Trophoblast cell (in vitro differentiated cells and primary cell): ENCODE measurements at regions not wholly inside any gene's neighbourhood (a gene's known extent, or its start where the extent isn't known, plus 50 kb on each side); places are given as distances from the start of the nearest gene placed in this dataset.

ENCODE experiments used
- DNase-seq, 2 donors: peaks; one replicate each; pipeline ENCODE4 v3.0.0-alpha.2; 2016
- H2AFZ ChIP-seq: 2 replicates; pipeline ENCODE4 v1.6.1; 2013; ENCODE audit warnings: low read length, moderate library complexity, mild to moderate bottlenecking; ENCODE audit not compliant: insufficient read depth, poor library complexity
- H2AK5ac ChIP-seq: 2 replicates; pipeline ENCODE4 v1.6.1; 2013; ENCODE audit warnings: mild to moderate bottlenecking, low read length
- H2BK120ac ChIP-seq: 2 replicates; pipeline ENCODE4 v1.6.1; 2013; ENCODE audit warnings: low read length, mild to moderate bottlenecking, moderate library complexity; ENCODE audit not compliant: insufficient read depth, poor library complexity
- H2BK12ac ChIP-seq: 2 replicates; pipeline ENCODE4 v1.6.1; 2013; ENCODE audit warnings: mild to moderate bottlenecking, low read length, moderate library complexity
- H2BK5ac ChIP-seq: 2 replicates; pipeline ENCODE4 v1.6.1; 2013; ENCODE audit warnings: low read length, low read depth, moderate library complexity, mild to moderate bottlenecking; ENCODE audit not compliant: poor library complexity
- H3K14ac ChIP-seq: 2 replicates; pipeline ENCODE4 v1.6.1; 2013; ENCODE audit warnings: mild to moderate bottlenecking, low read length
- H3K18ac ChIP-seq: 2 replicates; pipeline ENCODE4 v1.6.1; 2013; ENCODE audit warnings: mild to moderate bottlenecking, low read length
- H3K23ac ChIP-seq: 2 replicates; pipeline ENCODE4 v1.6.1; 2013; ENCODE audit warnings: low read length
- H3K27ac ChIP-seq: 2 replicates; pipeline ENCODE4 v1.5.1; 2013; ENCODE audit warnings: low read depth, mild to moderate bottlenecking, inconsistent platforms, low read length, moderate library complexity
- H3K27me3 ChIP-seq: 2 replicates; pipeline ENCODE4 v1.6.1; 2013; ENCODE audit warnings: inconsistent platforms, mild to moderate bottlenecking, low read length, moderate library complexity; ENCODE audit not compliant: insufficient read depth
- H3K36me3 ChIP-seq, 2 experiments: 1 replicate in 1 of 2; 2 replicates in 1 of 2; pipeline ENCODE4 v1.6.1; 2013; ENCODE audit warnings: low read length in 2 of 2, mild to moderate bottlenecking in 2 of 2, moderate library complexity in 1 of 2; ENCODE audit not compliant: insufficient read depth in 2 of 2, control insufficient read depth in 1 of 2
- H3K4ac ChIP-seq: 2 replicates; pipeline ENCODE4 v1.6.1; 2013; ENCODE audit warnings: low read depth, mild to moderate bottlenecking, low read length, moderate library complexity
- H3K4me1 ChIP-seq, 2 experiments: 1 replicate in 1 of 2; 2 replicates in 1 of 2; pipeline ENCODE4 v1.6.1; 2013; ENCODE audit warnings: low read length in 2 of 2, mild to moderate bottlenecking in 2 of 2, moderate library complexity in 1 of 2; ENCODE audit not compliant: insufficient read depth in 2 of 2, control insufficient read depth in 1 of 2
- H3K4me2 ChIP-seq: 2 replicates; pipeline ENCODE4 v1.6.1; 2013; ENCODE audit warnings: inconsistent platforms, mild to moderate bottlenecking, low read length, moderate library complexity
- H3K4me3 ChIP-seq: 2 replicates; pipeline ENCODE4 v1.5.1; 2013; ENCODE audit warnings: mild to moderate bottlenecking, low read depth, low read length, inconsistent platforms
- H3K79me1 ChIP-seq: one replicate; pipeline ENCODE4 v1.6.1; 2013; ENCODE audit warnings: low read length
- H3K79me2 ChIP-seq: 2 replicates; pipeline ENCODE4 v1.6.1; 2013; ENCODE audit warnings: low read length, mild to moderate bottlenecking; ENCODE audit not compliant: control insufficient read depth, insufficient read depth, poor library complexity
- H3K9ac ChIP-seq: 2 replicates; pipeline ENCODE4 v1.6.1; 2013; ENCODE audit warnings: mild to moderate bottlenecking, low read length
- H3K9me3 ChIP-seq: 2 replicates; pipeline ENCODE4 v1.6.1; 2013; ENCODE audit warnings: low read depth, mild to moderate bottlenecking, control low read depth, inconsistent platforms, low read length; ENCODE audit not compliant: insufficient read depth
- H4K12ac ChIP-seq: 2 replicates; pipeline ENCODE4 v1.6.1; 2013; ENCODE audit warnings: low read depth, mild to moderate bottlenecking, low read length, moderate library complexity
- H4K8ac ChIP-seq: 2 replicates; pipeline ENCODE4 v1.6.1; 2013; ENCODE audit warnings: low read depth, mild to moderate bottlenecking, low read length, moderate library complexity
- H4K91ac ChIP-seq: one replicate; pipeline ENCODE4 v1.6.1; 2013; ENCODE audit warnings: low read depth, mild to moderate bottlenecking, low read length, moderate library complexity
- WGBS: extraction: QIAGEN DNeasy Blood & Tissue Kit; methylation state at CpG from one replicate; pipeline ENCODE4 v1.1.7; 2013; ENCODE audit warnings: missing lambda C conversion rate; ENCODE audit not compliant: insufficient read length, insufficient coverage; ENCODE audit errors: extremely low coverage; 5-methylcytosine and 5-hydroxymethylcytosine counted together

DNA sequence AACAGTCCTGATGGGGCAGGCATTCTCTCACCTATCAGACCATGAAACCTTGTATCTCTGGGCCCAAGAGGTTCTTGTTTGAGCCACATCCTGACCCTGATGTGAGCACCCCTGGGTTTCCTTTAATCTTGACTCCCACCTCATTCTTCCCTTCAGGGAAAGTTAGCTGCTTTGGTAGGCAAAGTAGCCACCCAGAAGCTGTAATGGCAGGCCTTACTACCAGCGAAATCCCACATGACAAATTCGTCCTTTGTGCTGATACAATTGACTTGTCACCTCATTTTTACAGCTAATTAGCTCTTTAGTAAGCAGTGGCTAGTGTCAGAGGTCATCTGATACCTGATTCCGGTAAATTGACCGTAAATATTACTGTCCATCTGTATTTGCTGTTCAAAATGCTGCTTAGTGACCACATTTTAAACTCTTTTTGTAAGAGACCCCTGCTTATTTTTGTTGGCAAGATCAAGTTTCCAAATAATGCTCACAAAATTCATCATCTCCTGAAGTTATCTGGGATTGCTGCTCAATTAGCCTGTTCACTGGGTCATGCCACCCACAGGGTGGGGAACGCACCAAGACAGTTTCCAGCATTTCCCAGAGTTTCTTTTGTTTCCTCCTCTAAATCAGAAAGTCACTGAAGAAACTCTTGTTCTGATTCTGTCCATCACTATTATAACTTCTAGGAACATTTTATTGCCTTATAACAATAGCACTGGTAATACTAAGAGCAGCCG, 329.7 kb downstream of the GPAT3 start:
- H3K4ac ChIP-seq, result no peak overlapping the region
- no peak overlapping the region for H4K8ac ChIP-seq
- no peak overlapping the region for H2AFZ ChIP-seq
- peak overlapping the region; percentile 47 for H2AK5ac ChIP-seq
- H2BK12ac ChIP-seq, result peak overlapping the region; percentile 3
- no peaks in the 10 kb centered on the region for H3K79me2 ChIP-seq
- no peak overlapping the region for H3K23ac ChIP-seq
- peaks cover 3 to 8% of the 10 kb centered on the region in 2 experiments for H3K4me1 ChIP-seq
- DNase-seq, result peak in 1 of 2 donors; percentile 26
- no peak overlapping the region for H3K27ac ChIP-seq
- H3K27me3 ChIP-seq, result no peaks in the 10 kb centered on the region
- H4K91ac ChIP-seq, result peak overlapping the region; percentile 28
- H3K79me1 ChIP-seq, result peaks cover 2% of the 10 kb centered on the region
- H3K9me3 ChIP-seq, result no peaks in the 10 kb centered on the region
- H3K9ac ChIP-seq, result no peak overlapping the region
- no peak overlapping the region for H4K12ac ChIP-seq
- no peak overlapping the region for H3K4me3 ChIP-seq
- no peak overlapping the region for H3K18ac ChIP-seq
- no peaks in the 10 kb centered on the region for H3K36me3 ChIP-seq
- H3K4me2 ChIP-seq, result no peak overlapping the region
- H2BK120ac ChIP-seq, result no peak overlapping the region
- no peak overlapping the region for H2BK5ac ChIP-seq
- no CpG with 5 or more reads among the region's 6 CpGs for WGBS
- no peak overlapping the region for H3K14ac ChIP-seq

DNA sequence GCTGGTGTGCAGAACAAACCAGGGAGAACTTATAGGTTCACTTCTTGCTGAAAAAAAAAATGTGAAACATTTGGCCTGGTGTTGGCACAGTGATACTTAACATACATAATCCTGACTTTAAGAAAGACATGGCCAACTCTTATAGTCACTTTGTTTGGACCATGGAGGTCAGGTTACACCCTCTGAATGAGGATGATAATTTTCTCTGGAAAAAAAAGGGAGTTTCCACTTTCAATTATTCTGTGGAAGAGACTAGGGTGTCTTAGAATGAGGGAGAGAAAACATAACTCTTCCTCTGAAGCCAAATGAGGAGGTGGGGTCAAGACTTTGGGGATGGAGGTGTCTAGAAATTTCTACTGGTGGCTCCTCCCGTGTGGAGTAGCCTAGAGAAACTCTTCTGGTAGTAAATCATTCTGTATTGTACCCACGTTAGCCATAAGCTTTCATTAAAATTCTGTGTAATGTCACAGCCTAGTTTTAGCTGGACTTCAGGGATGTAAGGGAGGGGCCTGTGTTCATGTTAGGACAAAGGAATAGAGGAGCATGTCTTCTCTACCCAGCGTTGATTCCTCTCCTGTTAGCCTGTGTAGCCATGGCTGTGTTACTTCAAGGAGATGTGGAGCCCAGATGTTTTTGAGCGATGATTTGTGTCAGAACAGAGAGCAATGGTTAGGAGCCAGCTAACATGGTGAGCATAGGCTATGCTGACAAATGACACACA, 328.3 kb downstream of the GPAT3 start:
- no peak overlapping the region for H3K14ac ChIP-seq
- no peak for DNase-seq
- no peak overlapping the region for H3K4me3 ChIP-seq
- H2BK12ac ChIP-seq, result no peak overlapping the region
- H2BK120ac ChIP-seq, result no peak overlapping the region
- H3K9me3 ChIP-seq, result no peaks in the 10 kb centered on the region
- no peak overlapping the region for H3K4me2 ChIP-seq
- no peaks in the 10 kb centered on the region for H3K27me3 ChIP-seq
- peak overlapping the region; percentile 9 for H2AK5ac ChIP-seq
- H2AFZ ChIP-seq, result no peak overlapping the region
- H3K36me3 ChIP-seq, result no peaks in the 10 kb centered on the region
- no peak overlapping the region for H3K18ac ChIP-seq
- H2BK5ac ChIP-seq, result no peak overlapping the region
- H3K9ac ChIP-seq, result no peak overlapping the region
- no peak overlapping the region for H3K23ac ChIP-seq
- H3K4ac ChIP-seq, result no peak overlapping the region
- H4K91ac ChIP-seq, result no peak overlapping the region
- no CpG with 5 or more reads among the region's 4 CpGs for WGBS
- H3K79me2 ChIP-seq, result no peaks in the 10 kb centered on the region
- H4K8ac ChIP-seq, result no peak overlapping the region
- H3K27ac ChIP-seq, result no peak overlapping the region
- peaks cover 3 to 8% of the 10 kb centered on the region in 2 experiments for H3K4me1 ChIP-seq
- H4K12ac ChIP-seq, result no peak overlapping the region
- peaks cover 2% of the 10 kb centered on the region for H3K79me1 ChIP-seq

GRCh38 chr4:83862471-83862870, 326.6 kb downstream of the GPAT3 start:
- peaks cover 2% of the 10 kb centered on the region for H3K79me1 ChIP-seq
- H2AK5ac ChIP-seq, result no peak overlapping the region
- no peak overlapping the region for H3K18ac ChIP-seq
- no peaks in the 10 kb centered on the region for H3K36me3 ChIP-seq
- H3K9me3 ChIP-seq, result no peaks in the 10 kb centered on the region
- H3K9ac ChIP-seq, result no peak overlapping the region
- H2BK12ac ChIP-seq, result no peak overlapping the region
- no peak overlapping the region for H2BK5ac ChIP-seq
- no peaks in the 10 kb centered on the region for H3K79me2 ChIP-seq
- no peak overlapping the region for H3K4ac ChIP-seq
- DNase-seq, result peak; percentile 63 to 88
- WGBS, result no CpG with 5 or more reads among the region's 10 CpGs
- no peak overlapping the region for H3K14ac ChIP-seq
- no peaks in the 10 kb centered on the region for H3K27me3 ChIP-seq
- no peak overlapping the region for H2AFZ ChIP-seq
- peaks cover 3 to 8% of the 10 kb centered on the region in 2 experiments for H3K4me1 ChIP-seq
- no peak overlapping the region for H3K4me3 ChIP-seq
- H4K12ac ChIP-seq, result no peak overlapping the region
- no peak overlapping the region for H3K23ac ChIP-seq
- H4K8ac ChIP-seq, result no peak overlapping the region
- no peak overlapping the region for H3K4me2 ChIP-seq
- H3K27ac ChIP-seq, result no peak overlapping the region
- no peak overlapping the region for H4K91ac ChIP-seq
- H2BK120ac ChIP-seq, result no peak overlapping the region

DNA sequence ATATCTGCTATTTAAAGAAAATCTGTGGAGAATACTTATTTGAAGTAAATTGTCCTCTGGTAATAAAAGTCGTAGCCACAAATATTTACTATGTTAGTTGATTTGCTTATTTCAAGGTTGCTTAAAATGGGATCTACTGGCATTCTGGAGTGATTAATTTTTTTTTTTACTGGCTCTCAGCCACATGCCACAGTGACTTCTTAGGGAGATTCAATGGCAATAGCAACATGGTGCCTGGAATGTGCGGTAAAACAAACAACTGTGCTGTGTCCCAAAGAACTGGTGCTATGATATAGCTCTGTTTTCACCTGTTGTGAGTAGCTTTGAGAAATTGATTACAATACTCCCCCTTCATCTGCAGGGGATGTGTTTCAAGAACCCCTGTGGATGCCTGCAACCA, 324.3 kb downstream of the GPAT3 start:
- Histone ChIP-seq H3K4me2 (no peak overlapping the region), H3K9ac (no peak overlapping the region), H2BK5ac (no peak overlapping the region), H3K36me3 (no peaks in the 10 kb centered on the region), H3K14ac (no peak overlapping the region), H3K79me2 (no peaks in the 10 kb centered on the region), H3K23ac (no peak overlapping the region), H3K27ac (no peak overlapping the region), H2BK120ac (no peak overlapping the region), H3K4me3 (no peak overlapping the region), H4K8ac (no peak overlapping the region), H3K4me1 (peaks cover under 1% of the 10 kb centered on the region in 2 experiments), H3K4ac (no peak overlapping the region), H4K12ac (no peak overlapping the region), H2BK12ac (no peak overlapping the region), H2AFZ (no peak overlapping the region), H2AK5ac (no peak overlapping the region), H3K79me1 (no peaks in the 10 kb centered on the region), H4K91ac (no peak overlapping the region), H3K27me3 (no peaks in the 10 kb centered on the region), H3K9me3 (no peaks in the 10 kb centered on the region), H3K18ac (no peak overlapping the region)
- DNase-seq, result no peak
- WGBS, result no CpG with 5 or more reads among the region's 2 CpGs
